ENCODE measurements at regions not wholly inside any gene's neighbourhood (a gene's known extent, or its start where the extent isn't known, plus 50 kb on each side); places are given as distances from the start of the nearest gene placed in this dataset.
"Not testable (repeated sequence)": the region's sequence is repeated elsewhere in the genome, so short reads cannot be mapped to it uniquely, and the experiment has no call there.

- DNase-seq: no peak
Measured at GRCh38 chr5:32534041-32534440, 51.3 kb upstream of the SUB1 start.

- peak; percentile 75 for DNase-seq
Measured at GRCh38 chr5:32531885-32532520, 53.4 kb upstream of the SUB1 start.

GRCh38 chr5:32527321-32527720 is 58.0 kb upstream of the SUB1 start:
- not testable (repeated sequence) for DNase-seq

- DNase-seq: no peak
Measured at GRCh38 chr5:32526810-32527209, 58.5 kb upstream of the SUB1 start.

- DNase-seq: peak; percentile 19
Measured at GRCh38 chr5:32523625-32524024, 61.7 kb upstream of the SUB1 start.

GRCh38 chr5:32522429-32523143 is 62.8 kb upstream of the SUB1 start:
- DNase-seq: peak; percentile 67

GRCh38 chr5:32521481-32521880 is 63.9 kb upstream of the SUB1 start:
- DNase-seq: no peak

- DNase-seq: no peak
Measured at GRCh38 chr5:32520972-32521371, 64.4 kb upstream of the SUB1 start.

- DNase-seq: no peak
Measured at GRCh38 chr5:32520356-32520755, 65.0 kb upstream of the SUB1 start.

- no peak for DNase-seq
Measured at GRCh38 chr5:32519508-32519907, 65.8 kb upstream of the SUB1 start.

GRCh38 chr5:32514806-32515205 is 70.3 kb upstream of the ZFR start:
- no peak for DNase-seq

- DNase-seq: no peak
Measured at GRCh38 chr5:32512926-32513325, 68.4 kb upstream of the ZFR start.

GRCh38 chr5:32511776-32512374 is 67.3 kb upstream of the ZFR start:
- DNase-seq: peak; percentile 8

- no peak for DNase-seq
Measured at GRCh38 chr5:32510860-32511259, 66.3 kb upstream of the ZFR start.

GRCh38 chr5:32508806-32509805 is 64.6 kb upstream of the ZFR start:
- no peak for DNase-seq

GRCh38 chr5:32507738-32508434 is 63.3 kb upstream of the ZFR start:
- DNase-seq: no peak

GRCh38 chr5:32506799-32507198 is 62.3 kb upstream of the ZFR start:
- DNase-seq: no peak

GRCh38 chr5:32506201-32506661 is 61.7 kb upstream of the ZFR start:
- no peak for DNase-seq

- no peak for DNase-seq
Measured at GRCh38 chr5:32505756-32506155, 61.2 kb upstream of the ZFR start.

GRCh38 chr5:32504989-32505596 is 60.6 kb upstream of the ZFR start:
- DNase-seq: no peak

- DNase-seq: no peak
Measured at GRCh38 chr5:32504329-32504988, 59.9 kb upstream of the ZFR start.
